ENCODE measurements at regions not wholly inside any gene's neighbourhood (a gene's known extent, or its start where the extent isn't known, plus 50 kb on each side); places are given as distances from the start of the nearest gene placed in this dataset.

GRCh38 chr17:77370586-77370985 is 229.8 kb downstream of the SEC14L1 start:
- TF ChIP-seq EZH2 (IDR thresholded peaks at IDR 0.05; ENCODE audit: low read length, unreplicated experiment): no peak
- TF ChIP-seq CTCF (conservative IDR thresholded peaks at IDR 0.05; ENCODE audit: low read depth, low read length): no peak
- TF ChIP-seq EZH2phosphoT487 (IDR thresholded peaks at IDR 0.05; ENCODE audit: borderline replicate concordance, low read length): no peak

Data from PC-3 (cell line).